GM19452 (cell line): ENCODE measurements at regions not wholly inside any gene's neighbourhood (a gene's known extent, or its start where the extent isn't known, plus 50 kb on each side); places are given as distances from the start of the nearest gene placed in this dataset.

Source experiments
- ATAC-seq: cut with Tn5 transposase; IDR thresholded peaks from one replicate; pipeline ENCODE4 v1.9.1; 2021; ENCODE audit not compliant: unreplicated experiment

DNA sequence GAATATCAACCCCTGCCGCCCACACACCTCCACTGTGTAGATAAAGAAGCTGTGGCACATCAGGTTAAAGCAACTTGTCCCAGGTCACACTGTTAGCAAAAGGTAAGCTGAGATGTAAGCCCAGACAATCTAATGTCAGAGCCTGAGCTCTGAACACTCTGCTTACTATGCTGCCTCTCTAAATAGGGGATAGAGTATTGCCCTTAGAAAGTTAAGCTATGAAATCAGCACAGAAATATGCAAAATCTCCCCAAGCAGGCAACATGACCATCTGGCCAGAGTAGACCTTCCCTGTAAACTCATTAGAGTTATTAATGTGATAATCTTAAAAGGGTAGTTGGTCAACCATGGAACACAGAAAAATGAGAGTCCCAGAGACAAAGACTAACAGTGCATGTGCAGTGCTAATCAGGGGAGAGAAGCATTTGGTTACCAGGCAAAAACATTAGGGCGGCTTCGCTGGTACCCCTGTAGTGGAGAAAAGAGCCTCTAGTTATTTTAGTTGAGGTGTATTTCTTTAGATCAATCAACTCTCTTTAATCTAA lies 171.0 kb downstream of the BTG1 start:
- ATAC-seq, result no peak

DNA sequence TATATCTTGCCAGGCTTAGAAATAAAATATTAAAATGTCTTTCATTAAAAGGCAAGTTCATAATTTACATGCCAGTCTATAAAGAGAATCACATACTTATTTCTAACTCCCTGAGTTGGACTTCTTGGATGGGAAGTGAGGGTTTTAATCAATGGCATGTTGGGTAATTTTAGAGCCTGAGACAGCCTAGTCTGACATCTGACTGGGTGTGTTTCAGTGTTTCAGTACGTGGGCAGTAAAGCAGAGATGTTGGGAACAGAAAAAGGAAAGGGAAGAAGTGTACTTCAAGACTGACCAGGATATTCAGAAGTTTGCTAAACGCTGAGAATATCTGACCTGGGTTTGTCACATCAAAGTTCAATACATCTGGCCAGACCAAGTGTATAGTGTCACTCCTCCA lies 171.8 kb downstream of the BTG1 start:
- no peak for ATAC-seq

DNA sequence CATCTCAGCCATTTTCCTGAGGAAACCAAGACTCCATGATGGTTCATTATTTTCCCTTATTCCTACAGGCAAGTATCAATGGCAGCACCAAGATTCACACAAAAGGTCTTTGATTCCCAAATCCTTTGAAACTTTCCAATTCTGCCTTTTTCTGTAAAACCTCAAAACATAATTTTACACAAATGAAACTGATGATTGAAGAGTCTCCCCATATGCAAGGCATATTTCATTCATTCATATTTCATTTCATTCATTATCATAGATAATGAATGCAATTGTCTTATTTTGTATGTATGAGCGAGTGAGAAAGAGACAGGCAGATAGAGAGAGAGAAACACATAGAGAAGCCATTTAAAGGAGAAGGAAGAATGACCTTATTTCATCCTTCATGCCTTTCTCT lies 172.8 kb downstream of the BTG1 start:
- no peak for ATAC-seq

DNA sequence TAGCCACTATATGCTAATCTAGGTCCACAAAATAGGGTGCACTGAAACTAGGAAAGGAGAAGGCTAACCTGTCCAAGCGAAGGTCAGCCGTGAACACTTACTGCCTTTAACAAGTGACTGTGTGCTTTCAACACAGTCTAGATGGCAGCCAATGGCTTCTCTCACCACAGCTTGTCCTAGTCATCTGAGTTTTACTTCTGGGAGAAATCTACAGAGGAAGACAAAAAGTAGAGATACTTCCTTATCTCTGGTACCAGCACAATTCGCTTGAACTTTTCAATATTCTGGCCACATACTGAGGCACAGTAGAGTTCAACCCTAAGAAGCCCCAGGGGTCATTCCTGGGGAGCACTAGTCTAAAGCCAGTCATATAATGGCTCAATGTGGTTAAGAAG lies 176.9 kb downstream of the BTG1 start:
- no peak for ATAC-seq

DNA sequence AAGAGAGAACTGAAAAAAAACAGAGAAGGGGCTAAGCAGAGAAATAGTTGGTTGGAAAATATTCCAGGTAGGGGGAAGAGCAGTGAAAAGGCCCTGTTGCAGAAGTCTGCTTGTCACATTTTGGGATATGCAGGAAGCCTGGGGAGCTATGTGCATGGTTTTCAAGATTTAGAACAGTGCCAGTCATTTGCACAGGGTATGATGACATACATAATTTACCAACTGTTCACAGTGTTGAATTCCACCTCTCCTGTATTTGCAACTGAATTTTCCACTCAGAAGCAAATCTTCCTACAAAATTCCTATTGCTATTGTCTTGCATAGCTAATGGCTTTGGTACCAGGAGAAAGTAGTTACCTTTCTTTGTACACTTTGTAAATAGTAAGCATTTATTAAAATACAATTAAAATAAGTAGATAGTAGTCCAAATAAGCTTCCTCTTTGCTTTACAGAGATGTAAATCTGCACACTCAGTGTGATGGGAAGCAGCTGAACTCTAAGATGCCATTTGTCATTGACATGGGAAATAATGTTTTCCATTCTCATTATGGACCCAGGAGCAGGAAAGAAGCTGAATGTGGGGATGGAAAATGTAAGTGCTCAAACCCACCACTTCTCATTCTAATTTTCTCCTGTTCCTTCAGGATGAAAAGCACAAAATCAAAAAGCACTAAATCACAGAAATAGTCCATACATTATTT lies 177.4 kb downstream of the BTG1 start:
- ATAC-seq, result no peak

DNA sequence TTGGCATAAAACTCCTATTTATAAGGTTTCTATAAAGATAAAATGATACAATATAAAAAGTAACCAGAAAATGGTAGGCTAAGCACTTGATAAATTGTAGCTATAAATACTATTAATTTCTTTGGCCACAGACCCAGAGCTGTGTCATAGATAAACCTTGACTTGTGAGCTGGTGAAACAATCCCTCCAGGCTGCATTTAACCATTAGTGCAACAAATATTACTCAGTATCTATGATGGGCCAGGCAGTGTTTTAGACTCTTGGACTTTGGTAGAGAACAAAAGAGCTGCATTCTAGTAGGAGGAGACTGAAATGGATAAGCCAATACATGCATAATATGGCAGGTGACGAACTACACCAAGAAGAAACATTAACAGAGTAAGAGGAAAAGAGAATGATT lies 178.1 kb downstream of the BTG1 start:
- no peak for ATAC-seq

DNA sequence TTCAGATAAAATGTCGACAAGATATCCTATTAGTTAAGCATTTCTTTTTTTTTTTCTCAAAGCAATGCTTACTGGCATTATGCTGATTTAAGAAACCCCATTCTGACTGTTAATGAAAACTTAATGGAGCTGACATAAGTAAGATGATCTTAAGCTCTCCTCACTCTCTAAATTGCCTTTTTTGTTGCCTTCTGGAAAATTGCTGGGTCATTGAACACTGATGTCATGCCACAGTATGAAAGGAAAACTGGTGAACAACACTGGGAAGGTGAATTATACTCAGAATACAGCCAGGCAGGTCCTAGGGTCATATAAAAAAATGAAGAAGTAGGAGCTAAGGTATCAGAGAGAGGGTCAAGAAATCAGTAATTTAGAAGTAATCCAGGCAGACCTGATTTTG lies 179.9 kb downstream of the BTG1 start:
- no peak for ATAC-seq

DNA sequence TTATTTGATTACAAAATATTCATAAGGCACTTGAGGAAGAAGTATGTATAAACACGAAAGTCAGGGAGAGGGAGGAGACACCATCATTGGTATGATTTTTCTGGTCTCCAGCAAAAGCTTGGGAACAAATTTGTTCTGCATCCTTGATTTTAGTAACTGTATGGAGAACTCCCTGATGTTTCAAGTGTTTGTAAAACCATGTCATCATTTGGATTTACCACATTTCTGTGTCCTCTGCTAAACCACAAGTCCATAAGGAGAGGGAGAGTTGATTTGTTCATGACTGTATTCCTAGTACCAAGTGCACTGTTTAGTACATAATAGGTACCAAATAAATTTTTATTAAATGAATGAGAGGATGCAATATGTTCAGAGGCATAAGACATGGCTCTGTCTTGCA lies 181.1 kb downstream of the BTG1 start:
- ATAC-seq, result no peak

DNA sequence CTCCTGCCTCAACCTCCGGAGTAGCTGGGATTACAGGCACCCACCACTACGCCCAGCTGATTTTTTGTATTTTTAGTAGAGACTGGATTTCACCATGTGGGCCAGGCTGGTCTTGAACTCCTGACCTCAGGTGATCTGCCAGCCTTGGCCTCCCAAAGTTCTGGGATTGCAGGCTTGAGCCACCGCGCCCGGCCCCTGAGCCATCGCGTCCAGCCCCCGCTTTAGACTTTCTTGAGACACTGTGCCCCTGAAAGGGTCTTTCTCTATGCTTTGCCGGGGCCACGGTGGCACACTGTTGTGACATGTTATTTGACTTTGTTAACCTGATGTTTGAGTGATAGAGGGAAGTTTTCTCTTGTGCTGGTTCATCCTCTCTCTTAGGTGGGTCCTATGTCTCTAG lies 186.4 kb downstream of the BTG1 start:
- ATAC-seq, result no peak

DNA sequence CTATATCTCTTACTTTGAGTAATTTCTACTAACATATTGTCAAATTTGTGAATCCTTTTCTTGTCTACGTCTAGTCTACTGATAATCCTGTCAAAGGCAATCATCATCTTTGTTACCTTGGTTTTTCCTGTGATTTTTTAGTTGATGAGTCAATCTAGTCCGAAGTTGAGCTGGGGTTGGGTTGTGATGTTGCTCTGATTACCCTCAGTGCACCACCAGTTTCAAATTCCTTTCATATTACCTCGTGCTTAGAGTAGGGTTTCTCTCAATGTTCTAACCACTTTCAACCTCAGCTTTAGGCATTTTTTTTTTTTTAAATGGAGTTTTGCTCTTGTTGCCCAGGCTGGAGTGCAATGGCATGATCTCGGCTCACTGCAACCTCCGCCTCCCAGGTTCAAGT lies 186.8 kb downstream of the BTG1 start:
- no peak for ATAC-seq

DNA sequence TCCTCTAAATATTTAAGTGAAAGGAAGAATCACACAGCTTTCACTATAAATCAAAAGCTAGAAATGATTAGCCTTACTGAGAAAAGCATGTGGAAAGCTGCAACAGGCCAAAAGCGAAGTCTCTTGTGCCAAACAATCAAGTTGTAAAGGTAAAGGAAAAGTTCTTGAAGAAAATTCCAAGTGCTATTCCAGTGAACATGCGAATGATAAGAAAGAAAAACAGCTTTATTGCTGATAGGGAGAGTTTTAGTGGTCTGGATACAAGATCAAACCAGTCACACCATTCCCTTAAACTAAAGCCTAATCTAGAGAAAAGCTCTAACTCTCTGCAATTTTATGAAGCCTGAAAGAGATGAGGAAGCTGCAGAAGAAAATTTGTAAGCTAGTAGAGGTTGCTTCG lies 190.9 kb downstream of the BTG1 start:
- no peak for ATAC-seq

DNA sequence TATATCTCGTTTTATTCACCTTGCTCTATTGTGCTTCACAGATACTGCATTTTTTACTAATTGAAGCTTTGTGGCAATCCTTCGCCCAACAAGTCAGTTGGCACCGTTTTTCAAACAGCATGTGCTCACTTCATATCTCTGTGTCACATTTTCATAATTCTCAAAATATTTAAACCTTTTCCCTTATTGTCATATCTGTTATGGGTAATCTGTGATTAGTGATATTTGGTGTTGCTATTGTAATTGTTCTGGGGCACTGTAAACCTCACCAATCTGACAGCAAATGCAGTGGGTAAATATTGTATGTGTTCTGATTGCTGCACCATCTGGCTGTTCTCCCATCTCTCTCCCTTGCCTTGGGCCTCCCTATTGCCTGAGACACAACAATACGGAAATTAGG lies 191.3 kb downstream of the BTG1 start:
- no peak for ATAC-seq

DNA sequence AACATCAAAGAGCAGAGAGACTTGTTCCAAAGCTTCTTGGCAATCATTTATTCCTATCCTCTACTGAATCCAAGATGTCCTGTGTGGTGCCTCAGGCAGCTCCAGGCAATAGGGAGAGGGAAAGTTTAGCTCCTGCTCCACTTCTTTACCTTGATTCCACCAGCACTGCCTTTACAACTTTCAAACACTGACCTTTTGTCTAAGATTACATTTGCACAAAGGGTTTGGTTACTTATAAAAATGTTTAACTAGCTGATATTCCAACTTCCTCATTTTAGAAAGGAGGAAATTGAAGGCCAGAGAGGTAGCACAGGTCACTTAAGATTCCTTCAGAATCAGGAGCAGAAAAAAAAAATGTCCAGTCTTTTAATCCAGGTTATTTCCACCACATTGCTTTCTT lies 192.7 kb downstream of the BTG1 start:
- ATAC-seq, result no peak

DNA sequence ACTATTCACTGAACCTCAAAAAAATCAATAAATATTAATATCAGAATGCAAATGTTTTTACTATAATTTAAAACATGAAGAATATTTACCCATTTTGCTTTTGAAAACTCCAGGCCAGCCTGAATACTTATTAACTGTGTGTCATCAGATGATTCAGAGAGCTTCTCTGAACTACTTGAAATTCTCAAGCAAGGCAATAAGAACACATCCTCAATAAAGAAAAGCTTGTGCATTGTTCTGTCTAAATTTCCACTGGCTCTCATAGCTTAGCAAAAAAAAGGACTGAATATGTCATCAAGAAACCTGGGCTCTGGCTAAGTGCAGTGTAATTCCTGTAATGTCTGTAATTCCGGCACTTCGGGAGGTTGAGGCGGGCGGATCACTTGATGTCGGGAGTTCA lies 194.1 kb downstream of the BTG1 start:
- no peak for ATAC-seq

DNA sequence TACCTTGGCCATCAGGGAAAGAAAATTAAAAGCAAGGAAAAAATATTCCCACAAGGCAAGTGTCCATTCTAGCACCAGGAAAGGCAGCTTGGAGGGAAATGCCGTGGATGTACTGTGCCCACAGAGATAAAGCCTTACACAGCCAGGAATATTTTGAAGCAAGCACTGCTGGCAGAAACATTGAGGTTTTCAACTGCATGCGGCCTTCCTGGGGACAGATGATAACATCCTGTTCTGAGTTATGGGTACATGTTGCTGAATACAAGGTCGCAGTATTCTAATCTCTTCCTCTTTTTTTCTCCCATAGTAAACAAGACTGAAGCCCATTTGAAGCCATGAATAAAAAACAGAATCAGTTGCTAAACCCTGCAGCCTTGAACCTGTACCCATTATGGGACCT lies 197.1 kb downstream of the BTG1 start:
- no peak for ATAC-seq

DNA sequence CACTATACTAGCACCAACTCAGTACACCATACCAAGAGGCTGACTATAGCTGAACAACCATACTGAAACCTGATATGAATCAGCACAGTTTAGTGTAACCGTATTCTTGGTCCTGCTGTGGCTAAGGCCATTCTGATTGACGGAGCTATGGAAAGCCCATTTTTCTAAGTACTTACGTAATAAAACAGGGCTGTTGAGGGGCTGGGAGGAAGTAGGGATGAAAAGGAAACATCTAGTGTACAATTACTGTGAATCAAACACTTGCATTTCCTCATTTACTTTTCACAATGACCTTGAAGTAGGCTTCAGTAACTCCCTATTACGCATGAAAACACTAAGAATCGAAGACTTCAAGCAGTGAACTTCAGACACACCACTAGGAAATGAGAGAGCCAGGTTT lies 198.2 kb downstream of the BTG1 start:
- ATAC-seq, result peak; percentile 89

DNA sequence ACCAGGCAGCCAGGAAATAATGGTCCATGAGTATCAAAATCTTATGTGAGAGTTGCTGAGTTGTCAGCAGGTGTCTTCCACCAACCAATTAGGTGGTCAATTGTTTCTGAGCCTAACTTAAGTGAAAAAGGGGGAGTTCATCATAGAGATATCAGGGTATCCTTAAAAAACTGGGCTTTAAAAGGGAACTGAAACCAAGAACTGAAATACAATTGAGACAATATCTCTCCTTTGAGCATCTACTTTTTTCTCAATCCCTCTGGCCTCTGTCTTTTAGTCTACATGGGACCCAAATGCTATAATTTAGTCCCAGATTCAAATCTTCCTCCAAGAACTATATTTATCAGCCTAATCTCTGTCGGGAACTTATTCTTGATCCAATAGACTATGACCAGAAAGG lies 201.0 kb downstream of the BTG1 start:
- no peak for ATAC-seq

DNA sequence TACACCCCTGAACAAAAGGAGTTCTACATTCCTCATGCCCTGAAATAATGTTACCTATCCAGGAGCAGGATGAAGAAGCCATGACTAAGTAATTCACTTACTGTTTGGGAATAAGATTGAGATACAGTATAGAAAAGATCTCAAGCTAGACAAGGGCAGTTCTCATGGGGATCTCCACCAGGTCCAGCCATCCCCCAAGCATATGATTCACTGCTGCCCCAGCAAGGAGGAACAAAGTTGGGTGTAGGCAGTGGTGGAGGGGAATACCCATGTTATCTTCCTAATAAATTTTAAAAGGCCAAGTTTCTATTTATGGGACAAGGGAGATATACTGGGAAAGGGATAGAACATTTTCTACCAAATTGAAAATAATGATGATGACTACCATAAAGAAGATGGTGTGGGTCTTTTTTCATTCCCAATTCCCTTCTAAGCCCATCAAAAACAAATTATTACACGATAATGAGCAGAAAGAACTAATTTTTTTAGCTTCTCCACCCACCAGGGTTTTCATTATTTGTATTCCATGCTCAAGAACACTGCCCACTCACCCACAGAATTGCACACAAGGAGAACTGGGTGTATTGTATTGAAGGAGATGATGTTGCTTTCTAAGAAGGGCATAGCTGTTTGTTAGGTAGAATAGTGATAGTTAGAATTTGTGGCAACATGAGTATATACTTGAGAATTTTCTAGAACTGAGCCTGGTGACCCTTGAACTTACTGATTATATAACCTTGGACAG lies 204.6 kb downstream of the BTG1 start:
- ATAC-seq, result no peak

DNA sequence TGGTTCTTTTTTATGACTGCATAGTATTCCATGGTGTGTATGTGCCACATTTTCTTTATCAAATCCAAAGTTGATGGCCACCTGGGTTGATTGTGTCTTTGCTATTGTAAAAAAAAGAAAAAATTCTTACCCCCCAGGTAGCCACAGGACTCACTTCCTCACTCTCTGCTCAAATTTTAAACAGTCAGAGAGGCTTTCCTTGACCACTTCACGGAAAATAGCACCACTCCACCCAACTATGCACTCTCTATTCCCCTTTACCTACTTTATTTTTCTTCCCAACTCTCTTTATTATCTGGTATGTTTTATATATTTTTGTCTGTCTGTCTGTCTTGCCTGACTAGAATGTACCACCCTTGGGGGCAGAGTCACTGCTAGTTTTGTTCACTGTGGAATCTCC lies 205.3 kb downstream of the BTG1 start:
- ATAC-seq, result no peak

DNA sequence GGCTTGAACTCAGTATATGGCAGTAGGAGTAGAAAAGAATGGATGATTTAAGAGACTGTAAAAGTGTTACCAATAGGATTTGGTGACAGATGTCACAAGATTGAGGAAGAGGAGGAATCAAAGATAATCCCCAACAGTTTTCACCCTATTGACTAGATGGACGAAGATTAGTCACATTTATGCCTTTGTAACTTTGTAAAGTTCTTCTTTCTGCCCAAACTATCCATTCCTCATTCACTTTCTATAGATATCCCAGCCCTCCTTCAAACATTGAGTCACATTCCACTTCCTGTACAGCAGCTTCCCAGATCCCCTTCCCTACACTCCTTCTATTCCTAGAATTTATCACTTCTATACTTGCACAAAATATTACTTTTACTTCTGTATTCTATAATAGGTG lies 207.9 kb downstream of the BTG1 start:
- ATAC-seq, result no peak

DNA sequence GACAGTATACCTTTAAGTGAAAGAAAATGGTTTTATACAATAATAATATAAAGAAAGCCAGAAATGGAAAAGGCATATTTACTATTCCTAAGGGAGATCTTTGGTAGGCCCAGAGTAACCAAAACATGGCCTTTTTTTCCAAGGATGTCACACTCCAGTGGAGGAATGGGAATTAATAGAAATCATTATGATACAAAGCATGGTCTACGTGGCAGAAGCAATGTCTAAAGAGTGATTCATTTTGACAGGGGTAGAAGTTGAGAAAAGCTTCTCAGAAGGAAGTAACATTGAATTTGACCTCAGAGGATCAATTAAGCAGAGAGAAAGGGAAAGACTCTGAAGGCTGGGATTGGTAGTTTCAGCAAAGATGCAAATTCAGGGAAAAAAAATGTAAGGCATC lies 208.6 kb downstream of the BTG1 start:
- ATAC-seq, result no peak

DNA sequence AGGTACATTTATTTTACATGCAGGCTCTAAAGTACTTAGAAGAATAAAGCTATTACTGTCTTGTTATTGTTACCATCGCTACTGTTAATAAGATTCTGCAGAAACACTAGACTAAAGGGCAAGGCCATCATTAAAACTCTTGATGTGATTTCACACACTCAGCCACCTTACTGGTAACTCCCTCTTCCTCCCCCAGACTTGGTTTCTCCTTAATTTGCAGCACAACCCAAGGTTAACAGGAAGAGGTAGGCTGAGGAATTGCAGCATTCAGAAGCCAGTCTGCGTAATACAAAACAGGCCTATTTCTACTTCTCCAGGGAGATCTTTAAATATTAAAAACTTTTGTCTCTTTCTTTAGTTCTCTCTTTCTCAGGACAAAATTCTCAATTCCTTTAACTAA lies 210.3 kb downstream of the BTG1 start:
- no peak for ATAC-seq

DNA sequence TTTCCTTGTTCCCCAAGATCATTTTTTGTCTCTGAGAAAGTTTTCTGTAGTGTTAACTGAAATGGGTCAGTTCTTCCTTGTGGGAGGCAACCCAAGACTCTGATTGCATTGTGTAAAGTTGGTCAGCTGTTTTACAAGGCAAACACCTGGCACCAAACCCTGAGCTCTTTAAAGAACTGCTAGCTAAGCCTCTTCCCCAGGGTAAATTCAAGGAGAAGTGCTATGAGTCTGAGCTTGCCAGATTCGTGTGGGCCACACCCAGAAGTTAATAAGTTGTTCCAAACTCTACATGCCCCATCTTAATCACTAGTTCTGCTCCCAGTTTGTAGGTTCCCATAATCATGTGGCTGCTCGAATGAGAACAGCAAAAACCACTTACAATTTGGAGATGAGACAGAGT lies 214.5 kb downstream of the BTG1 start:
- no peak for ATAC-seq
